CD4-positive, alpha-beta T cell treated with Interleukin-4 for 1 hour (primary cell): ENCODE measurements at regions not wholly inside any gene's neighbourhood (a gene's known extent, or its start where the extent isn't known, plus 50 kb on each side); places are given as distances from the start of the nearest gene placed in this dataset.

Experiments
- DNase-seq, 2 donors: peaks; one replicate each; pipeline ENCODE4 v3.0.0-alpha.2; 2020 to 2022

GRCh38 chr9:115373710-115374045 is 255.7 kb upstream of the TNC start:
- DNase-seq = no peak

GRCh38 chr9:115374724-115375268 is 256.8 kb upstream of the TNC start:
- DNase-seq = no peak

GRCh38 chr9:115378241-115378640 is 260.3 kb upstream of the TNC start:
- no peak for DNase-seq

- DNase-seq = no peak
Measured at GRCh38 chr9:115378758-115379157, 260.8 kb upstream of the TNC start.

GRCh38 chr9:115379719-115380118 is 261.8 kb upstream of the TNC start:
- DNase-seq = no peak

GRCh38 chr9:115382865-115383264 is 264.9 kb upstream of the TNC start:
- no peak for DNase-seq

- no peak for DNase-seq
Measured at GRCh38 chr9:115385383-115386122, 267.6 kb upstream of the TNC start.

GRCh38 chr9:115386963-115387770 is 269.2 kb upstream of the TNC start:
- no peak for DNase-seq

- no peak for DNase-seq
Measured at GRCh38 chr9:115391168-115391825, 273.3 kb upstream of the TNC start.

GRCh38 chr9:115393976-115394775 is 276.2 kb upstream of the TNC start:
- no peak for DNase-seq

- DNase-seq = no peak
Measured at GRCh38 chr9:115395511-115396021, 277.6 kb upstream of the TNC start.

GRCh38 chr9:115396071-115396529 is 278.1 kb upstream of the TNC start:
- DNase-seq = no peak

- DNase-seq = no peak
Measured at GRCh38 chr9:115397591-115398312, 279.8 kb upstream of the TNC start.

GRCh38 chr9:115398313-115398650 is 280.3 kb upstream of the TNC start:
- no peak for DNase-seq

GRCh38 chr9:115398996-115399395 is 281.0 kb upstream of the TNC start:
- DNase-seq = no peak

- no peak for DNase-seq
Measured at GRCh38 chr9:115400796-115401195, 282.8 kb upstream of the TNC start.

GRCh38 chr9:115401756-115402327 is 283.9 kb upstream of the TNC start:
- no peak for DNase-seq

GRCh38 chr9:115403753-115404152 is 285.8 kb upstream of the TNC start:
- no peak for DNase-seq

GRCh38 chr9:115404311-115404710 is 286.4 kb upstream of the TNC start:
- no peak for DNase-seq

- DNase-seq = no peak
Measured at GRCh38 chr9:115411516-115411915, 293.6 kb upstream of the TNC start.

GRCh38 chr9:115411993-115412452 is 294.1 kb upstream of the TNC start:
- no peak for DNase-seq
